GM20431 (cell line): ENCODE measurements at regions not wholly inside any gene's neighbourhood (a gene's known extent, or its start where the extent isn't known, plus 50 kb on each side); places are given as distances from the start of the nearest gene placed in this dataset.
"Not testable (repeated sequence)": the region's sequence is repeated elsewhere in the genome, so short reads cannot be mapped to it uniquely, and the experiment has no call there.

Source experiments
- in situ Hi-C: fragments of 300-500 bp; cut with MseI, MboI; formaldehyde crosslinking; loops from one replicate; pipeline ENCODE4 v1.15.0; 2020; ENCODE audit warnings: low sequenced_read_pairs; ENCODE audit not compliant: unreplicated experiment

GRCh38 chrX:138008281-138008680 is 442.4 kb downstream of the ZIC3 start:
- in situ Hi-C loops: no loop called here

- in situ Hi-C loops: no loop called here
Observed at GRCh38 chrX:138011468-138011867, 445.5 kb downstream of the ZIC3 start.

DNA sequence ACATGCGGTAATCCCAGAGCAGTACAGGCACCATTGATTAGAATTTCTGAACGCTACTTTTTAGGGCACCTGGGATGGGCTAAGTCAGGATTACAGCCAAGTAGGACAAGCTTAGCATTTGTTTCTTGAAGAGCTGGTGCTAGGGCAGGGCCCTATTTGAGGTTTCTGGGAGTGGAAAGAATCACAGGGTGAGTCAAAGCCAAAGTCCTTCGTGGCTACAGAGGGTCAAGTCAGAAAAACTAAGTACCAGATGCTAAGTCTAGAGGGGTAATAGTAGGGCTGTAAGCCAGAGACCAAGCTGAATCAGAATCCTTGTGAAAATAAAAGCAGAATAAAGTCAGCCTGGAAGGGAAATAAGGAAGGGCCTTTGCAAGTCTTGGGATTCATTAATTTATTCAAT is 448.6 kb downstream of the ZIC3 start:
- in situ Hi-C loops: no loop called here

DNA sequence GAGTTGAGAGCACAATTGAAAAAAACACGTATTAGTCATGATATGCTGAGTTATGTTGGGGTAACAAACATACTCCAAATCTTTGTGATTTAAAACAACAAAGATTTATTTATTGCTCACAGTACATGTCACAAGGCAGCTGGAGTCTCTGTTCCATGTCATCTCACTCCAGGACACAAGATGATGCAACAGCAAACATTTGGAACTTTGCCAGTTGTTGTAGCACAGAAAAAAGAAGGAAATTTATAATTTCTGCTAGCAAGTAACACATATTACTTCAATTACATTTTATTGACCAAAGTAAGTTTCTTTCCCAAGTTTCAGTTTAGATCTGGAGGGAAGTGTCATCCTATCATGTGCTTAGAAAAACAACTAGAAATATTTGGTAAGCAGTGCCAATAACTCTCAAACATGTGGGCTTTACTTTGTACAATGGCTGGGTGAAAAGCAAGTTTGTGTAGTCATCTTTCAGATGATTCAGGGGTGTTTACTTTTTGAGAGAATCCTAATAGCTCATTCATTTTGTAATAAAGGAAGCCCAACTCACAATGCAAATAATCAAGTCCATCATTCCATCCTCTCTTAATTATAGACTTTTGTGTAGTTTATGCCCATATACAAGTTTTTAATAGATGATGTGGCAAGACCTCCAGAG is 452.3 kb downstream of the ZIC3 start:
- in situ Hi-C loops: no loop called here

- in situ Hi-C loops: no loop called here
Observed at GRCh38 chrX:138020941-138021340, 455.0 kb downstream of the ZIC3 start.

DNA sequence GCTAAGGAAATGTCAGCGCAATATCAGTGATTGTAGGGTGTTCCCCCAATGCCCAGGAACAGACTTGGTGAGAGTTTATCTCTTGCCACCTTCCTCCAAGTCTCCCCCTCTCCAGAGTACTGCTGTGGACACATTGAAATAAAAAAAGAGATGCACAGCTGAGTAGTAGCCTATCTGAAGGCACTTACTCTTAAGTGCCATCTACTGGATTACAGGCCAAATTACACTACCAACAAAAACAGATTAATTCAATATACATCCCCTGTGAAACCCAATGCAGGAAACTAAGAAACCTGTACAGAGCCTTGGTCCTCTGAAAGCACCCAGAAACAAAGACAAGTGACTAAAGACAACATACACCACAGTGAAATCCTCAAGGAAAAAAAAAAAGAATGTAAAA is 460.3 kb downstream of the ZIC3 start:
- in situ Hi-C loops: no loop called here

- in situ Hi-C loops: no loop called here
Observed at GRCh38 chrX:138031715-138032114, 465.8 kb downstream of the ZIC3 start.

- in situ Hi-C loops: no loop called here
Observed at GRCh38 chrX:138034136-138034535, 468.2 kb downstream of the ZIC3 start.

DNA sequence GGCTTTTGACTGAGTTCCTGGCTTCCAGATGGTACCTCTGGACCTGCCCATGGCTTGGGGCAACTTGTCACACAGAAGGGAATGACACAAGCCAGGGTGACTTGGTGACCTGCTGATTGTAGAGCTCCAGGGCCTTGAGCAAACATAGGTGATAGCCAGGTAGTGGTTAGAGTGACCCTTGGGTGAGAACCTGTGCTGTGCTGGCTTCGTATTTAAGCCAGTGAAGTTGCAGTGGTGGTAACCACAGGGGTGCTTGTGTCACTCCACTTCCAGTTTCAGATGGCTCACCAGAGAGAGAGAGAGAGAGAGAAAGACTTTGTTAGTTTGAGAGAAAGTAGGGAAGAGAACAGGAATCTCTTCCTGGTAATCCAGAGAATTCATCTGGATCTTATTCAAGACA is 471.6 kb downstream of the ZIC3 start:
- in situ Hi-C loops: no loop called here

DNA sequence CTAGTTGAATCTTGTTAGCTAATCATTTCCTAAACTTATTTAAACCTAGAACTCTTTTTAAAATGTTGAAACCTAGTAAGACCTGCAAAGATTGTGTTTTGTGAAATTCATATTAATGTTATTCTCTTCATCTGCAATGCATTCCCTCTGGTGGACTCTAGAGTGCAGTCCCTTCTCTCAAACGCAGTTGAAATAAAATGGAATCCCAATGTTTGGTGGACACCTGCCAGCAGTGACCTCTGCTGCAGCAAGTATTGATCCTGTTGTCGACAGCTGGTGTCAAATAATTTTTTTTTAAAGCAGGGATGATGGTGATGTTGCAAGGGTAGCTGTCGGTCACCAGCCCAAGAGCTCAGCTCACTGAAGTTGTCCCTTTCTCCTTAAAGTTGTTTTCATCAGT is 492.0 kb downstream of the ZIC3 start:
- in situ Hi-C loops: no loop called here

- in situ Hi-C loops: no loop called here
Observed at GRCh38 chrX:138058931-138059330, 493.0 kb downstream of the ZIC3 start.

DNA sequence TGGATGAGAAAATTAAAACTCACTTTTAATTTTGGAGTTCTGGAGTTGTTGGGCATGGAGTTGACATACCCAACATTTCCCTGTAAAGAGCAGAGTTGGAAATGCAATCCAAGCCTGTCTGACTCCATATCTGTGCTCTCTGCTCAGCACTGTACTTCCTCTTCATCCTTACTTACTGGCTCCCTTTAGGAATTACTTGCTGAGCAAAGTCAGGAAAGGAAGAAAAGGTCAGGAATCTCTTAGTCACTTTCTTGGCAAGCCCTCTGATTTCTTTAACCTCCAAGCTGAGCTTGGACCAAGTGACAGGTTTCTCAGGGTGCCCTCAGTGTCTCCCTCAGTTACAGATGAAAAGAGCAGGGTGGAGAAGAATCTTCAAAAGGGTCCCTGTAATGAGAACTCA is 501.5 kb downstream of the ZIC3 start:
- in situ Hi-C loops: no loop called here

- in situ Hi-C loops: no loop called here
Observed at GRCh38 chrX:138073626-138074025, 507.7 kb downstream of the ZIC3 start.

DNA sequence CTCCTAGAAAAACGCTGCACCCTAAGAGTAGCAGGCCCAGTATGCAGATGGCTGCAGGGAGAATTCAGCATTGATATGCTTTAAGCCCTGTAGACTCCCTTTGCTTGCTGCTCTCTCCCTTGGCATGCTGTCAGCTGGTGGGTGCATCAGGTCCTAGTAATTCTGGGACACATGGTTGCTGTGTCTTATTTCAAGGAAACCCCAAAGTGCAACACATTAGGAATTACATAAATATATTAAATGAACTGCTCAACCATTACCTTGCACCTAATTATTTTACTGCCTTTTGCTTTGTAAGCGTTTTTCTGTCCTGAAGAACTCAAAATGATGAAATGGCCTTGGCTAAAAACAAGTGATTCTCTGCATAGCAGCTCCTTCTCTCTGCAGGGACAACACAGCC is 516.3 kb downstream of the ZIC3 start:
- in situ Hi-C loops: no loop called here

DNA sequence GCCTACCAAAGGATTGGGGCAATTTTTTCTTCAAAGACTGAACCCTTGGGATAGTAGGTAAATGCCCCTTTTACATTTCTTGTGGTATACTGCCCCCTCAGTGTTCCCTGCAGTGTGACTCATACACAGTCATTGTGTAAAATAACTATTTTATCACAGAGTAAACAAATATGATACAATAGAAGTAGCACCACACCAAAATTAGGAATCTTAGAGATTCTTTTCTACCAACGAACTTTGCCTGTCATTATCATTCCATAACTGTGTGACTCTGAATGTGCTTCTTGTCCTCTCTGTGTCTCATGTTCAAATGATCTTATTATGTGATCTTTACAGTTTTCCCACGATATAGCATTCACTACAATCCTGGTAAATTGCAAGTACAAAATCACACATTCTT is 517.0 kb downstream of the ZIC3 start:
- in situ Hi-C loops: no loop called here

DNA sequence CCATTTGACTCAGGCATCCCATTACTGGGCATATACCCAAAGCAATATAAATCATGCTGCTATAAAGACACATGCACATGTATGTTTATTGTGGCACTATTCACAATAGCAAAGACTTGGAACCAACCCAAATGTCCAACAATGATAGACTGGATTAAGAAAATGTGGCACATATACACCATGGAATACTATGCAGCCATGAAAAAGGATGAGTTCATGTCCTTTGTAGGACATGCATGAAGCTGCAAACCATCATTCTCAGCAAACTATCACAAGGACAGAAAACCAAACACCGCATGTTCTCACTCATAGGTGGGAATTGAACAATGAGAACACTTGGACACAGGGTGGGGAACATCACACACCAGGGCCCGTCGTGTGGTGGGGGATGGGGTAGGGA is 545.0 kb downstream of the ZIC3 start:
- in situ Hi-C loops: not testable (repeated sequence)

- in situ Hi-C loops: no loop called here
Observed at GRCh38 chrX:138127314-138127713, 561.4 kb downstream of the ZIC3 start.

- in situ Hi-C loops: no loop called here
Observed at GRCh38 chrX:138128027-138128671, 562.2 kb downstream of the ZIC3 start.

- in situ Hi-C loops: no loop called here
Observed at GRCh38 chrX:138150709-138151108, 560.8 kb downstream of the FGF13 start.

DNA sequence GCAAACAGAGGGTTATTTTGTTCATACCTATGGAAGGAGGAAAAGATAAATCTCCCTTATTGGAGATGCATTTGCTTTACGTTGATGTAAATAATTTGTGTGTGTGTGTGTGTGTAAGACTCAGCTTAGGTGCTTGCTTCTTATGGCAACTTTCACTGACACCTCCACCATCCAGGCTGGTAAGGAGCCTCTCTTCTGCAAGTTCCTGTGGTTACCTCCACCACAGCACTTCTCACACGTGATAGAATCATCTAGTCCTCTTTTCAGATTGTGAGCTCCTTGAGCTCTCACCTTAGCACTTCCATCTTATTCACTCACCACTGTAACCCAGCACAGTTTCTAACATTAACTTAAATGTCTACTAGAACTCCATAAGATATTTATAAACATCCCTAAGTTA is 553.7 kb downstream of the FGF13 start:
- in situ Hi-C loops: no loop called here

DNA sequence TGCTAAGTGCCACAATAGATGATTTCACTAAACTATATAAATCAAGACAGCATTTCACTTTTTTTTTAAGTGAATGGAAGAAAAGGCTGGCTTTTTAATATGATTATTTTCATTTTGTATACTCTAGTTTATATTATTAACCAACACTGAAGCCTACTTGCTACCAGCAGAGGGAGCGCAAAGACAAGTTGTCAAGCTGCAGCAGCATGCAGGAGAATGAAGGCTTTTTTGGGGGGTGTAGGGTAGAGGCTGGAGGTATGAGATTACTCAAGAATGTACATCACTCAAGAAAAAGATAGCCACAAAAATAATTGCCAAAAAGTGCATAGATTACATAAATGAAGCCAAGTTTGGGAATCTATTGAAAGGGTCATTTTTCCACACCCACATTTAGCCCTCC is 519.5 kb downstream of the FGF13 start:
- in situ Hi-C loops: no loop called here

- in situ Hi-C loops: loop anchor here (25.0 kb wide), 1 partner anchor 108 kb away; no protein-coding TSS in a partner anchor
Observed at GRCh38 chrX:138229718-138230117, 481.8 kb downstream of the FGF13 start.
